ENCODE measurements at regions not wholly inside any gene's neighbourhood (a gene's known extent, or its start where the extent isn't known, plus 50 kb on each side); places are given as distances from the start of the nearest gene placed in this dataset.

GRCh38 chr3:182544542-182544941 lies 248.8 kb upstream of the ATP11B start:
- TF ChIP-seq CTCF (conservative IDR thresholded peaks at IDR 0.05) (no peak), ZFX (IDR thresholded peaks at IDR 0.05) (no peak)
- no peak overlapping the region for H3K27ac ChIP-seq

- TF ChIP-seq ZFX (IDR thresholded peaks at IDR 0.05) (no peak), CTCF (conservative IDR thresholded peaks at IDR 0.05) (no peak)
Observed at GRCh38 chr3:182562274-182562673, 231.0 kb upstream of the ATP11B start.

GRCh38 chr3:182565916-182566796 lies 227.1 kb upstream of the ATP11B start:
- TF ChIP-seq CTCF (conservative IDR thresholded peaks at IDR 0.05) (no peak), ZFX (IDR thresholded peaks at IDR 0.05) (no peak)
- H3K27ac ChIP-seq, result no peak overlapping the region

More at GRCh38 chr3:182562274-182562673, 231.0 kb upstream of the ATP11B start:
- no peak overlapping the region for H3K27ac ChIP-seq

- H3K27ac ChIP-seq, result no peak overlapping the region
- TF ChIP-seq CTCF (conservative IDR thresholded peaks at IDR 0.05) (no peak), ZFX (IDR thresholded peaks at IDR 0.05) (no peak)
Observed at GRCh38 chr3:182567700-182568099, 225.6 kb upstream of the ATP11B start.

- H3K27ac ChIP-seq, result no peak overlapping the region
- TF ChIP-seq CTCF (conservative IDR thresholded peaks at IDR 0.05), result no peak
- TF ChIP-seq ZFX (IDR thresholded peaks at IDR 0.05), result no peak
Observed at GRCh38 chr3:182568261-182568660, 225.0 kb upstream of the ATP11B start.

GRCh38 chr3:182568876-182569275 lies 224.4 kb upstream of the ATP11B start:
- TF ChIP-seq CTCF (conservative IDR thresholded peaks at IDR 0.05), result no peak
- TF ChIP-seq ZFX (IDR thresholded peaks at IDR 0.05), result no peak
- no peak overlapping the region for H3K27ac ChIP-seq

GRCh38 chr3:182570946-182571594 lies 222.2 kb upstream of the ATP11B start:
- H3K27ac ChIP-seq, result no peak overlapping the region
- TF ChIP-seq ZFX (IDR thresholded peaks at IDR 0.05), result no peak
- no peak for TF ChIP-seq CTCF (conservative IDR thresholded peaks at IDR 0.05)

Data from C4-2B (cell line).